ENCODE measurements at regions not wholly inside any gene's neighbourhood (a gene's known extent, or its start where the extent isn't known, plus 50 kb on each side); places are given as distances from the start of the nearest gene placed in this dataset.

DNA sequence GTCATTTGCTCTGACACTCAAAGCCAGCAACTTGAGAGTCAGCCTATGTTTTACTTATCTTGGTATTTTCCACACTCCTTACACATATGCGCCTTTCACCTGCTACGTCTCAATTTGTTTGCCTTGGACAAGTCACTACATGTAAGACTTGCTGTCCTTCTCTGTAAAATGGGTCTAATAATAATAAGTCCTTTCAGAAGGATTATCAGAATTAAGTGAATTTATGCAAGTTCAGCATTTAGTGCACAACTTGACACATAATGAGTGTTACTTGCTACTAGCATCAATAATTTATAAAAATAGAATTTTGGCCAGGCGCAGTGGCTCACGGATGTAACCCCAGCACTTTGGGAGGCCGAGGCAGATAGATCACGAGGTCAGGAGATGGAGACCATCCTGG lies 71.1 kb upstream of the UBL3 start:
- DNase-seq (ENCODE audit: extremely low spot score, unreplicated experiment), result no peak
- H3K27me3 Mint-ChIP-seq (ENCODE audit: unreplicated experiment), result no peaks in the 10 kb centered on the region
- TF ChIP-seq, protein P1, sequence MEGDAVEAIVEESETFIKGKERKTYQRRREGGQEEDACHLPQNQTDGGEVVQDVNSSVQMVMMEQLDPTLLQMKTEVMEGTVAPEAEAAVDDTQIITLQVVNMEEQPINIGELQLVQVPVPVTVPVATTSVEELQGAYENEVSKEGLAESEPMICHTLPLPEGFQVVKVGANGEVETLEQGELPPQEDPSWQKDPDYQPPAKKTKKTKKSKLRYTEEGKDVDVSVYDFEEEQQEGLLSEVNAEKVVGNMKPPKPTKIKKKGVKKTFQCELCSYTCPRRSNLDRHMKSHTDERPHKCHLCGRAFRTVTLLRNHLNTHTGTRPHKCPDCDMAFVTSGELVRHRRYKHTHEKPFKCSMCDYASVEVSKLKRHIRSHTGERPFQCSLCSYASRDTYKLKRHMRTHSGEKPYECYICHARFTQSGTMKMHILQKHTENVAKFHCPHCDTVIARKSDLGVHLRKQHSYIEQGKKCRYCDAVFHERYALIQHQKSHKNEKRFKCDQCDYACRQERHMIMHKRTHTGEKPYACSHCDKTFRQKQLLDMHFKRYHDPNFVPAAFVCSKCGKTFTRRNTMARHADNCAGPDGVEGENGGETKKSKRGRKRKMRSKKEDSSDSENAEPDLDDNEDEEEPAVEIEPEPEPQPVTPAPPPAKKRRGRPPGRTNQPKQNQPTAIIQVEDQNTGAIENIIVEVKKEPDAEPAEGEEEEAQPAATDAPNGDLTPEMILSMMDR (IDR thresholded peaks at IDR 0.05), result no peak
- H3K36me3 Mint-ChIP-seq (ENCODE audit: unreplicated experiment), result no peaks in the 10 kb centered on the region
- no peak overlapping the region for H3K27ac Mint-ChIP-seq (ENCODE audit: unreplicated experiment)
- no peak overlapping the region for H3K4me3 Mint-ChIP-seq (ENCODE audit: unreplicated experiment)
- H3K4me1 Mint-ChIP-seq (ENCODE audit: unreplicated experiment), result peaks cover 53% of the 10 kb centered on the region
- H3K9me3 Mint-ChIP-seq (ENCODE audit: unreplicated experiment), result no peaks in the 10 kb centered on the region

DNA sequence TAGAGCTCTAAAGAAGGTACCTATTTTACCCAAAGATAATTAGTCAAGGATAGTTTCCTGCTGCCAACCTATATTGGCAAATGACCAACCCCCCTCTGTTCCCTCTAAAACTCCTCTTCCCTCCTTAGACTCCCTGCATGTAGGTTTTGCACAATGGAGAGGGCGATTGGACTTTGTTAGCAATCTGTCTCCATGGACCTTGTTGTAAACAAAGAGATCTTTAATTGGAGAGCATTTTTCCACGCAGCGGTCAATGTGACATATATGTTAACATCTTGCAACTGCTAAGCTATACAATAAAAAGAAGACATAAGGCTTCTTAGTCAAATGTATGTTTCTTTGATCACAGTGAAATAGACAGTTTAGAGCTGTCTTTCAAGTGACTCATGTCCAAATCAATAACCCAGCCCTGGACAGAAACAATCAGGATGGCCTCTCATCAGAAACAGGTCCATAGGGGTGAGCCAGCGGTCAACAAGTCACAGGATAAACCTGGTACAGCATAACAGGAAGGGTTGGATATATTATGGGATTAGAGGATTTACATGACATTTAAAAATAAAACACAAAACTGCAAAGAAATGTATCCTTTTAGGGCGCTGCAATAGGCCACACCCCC lies 69.7 kb upstream of the UBL3 start:
- H3K27ac Mint-ChIP-seq (ENCODE audit: unreplicated experiment), result no peak overlapping the region
- H3K36me3 Mint-ChIP-seq (ENCODE audit: unreplicated experiment), result no peaks in the 10 kb centered on the region
- no peak overlapping the region for H3K4me3 Mint-ChIP-seq (ENCODE audit: unreplicated experiment)
- H3K27me3 Mint-ChIP-seq (ENCODE audit: unreplicated experiment), result no peaks in the 10 kb centered on the region
- DNase-seq (ENCODE audit: extremely low spot score, unreplicated experiment), result no peak
- TF ChIP-seq, protein P1 (IDR thresholded peaks at IDR 0.05), result no peak
- peaks cover 42% of the 10 kb centered on the region for H3K4me1 Mint-ChIP-seq (ENCODE audit: unreplicated experiment)
- no peaks in the 10 kb centered on the region for H3K9me3 Mint-ChIP-seq (ENCODE audit: unreplicated experiment)

DNA sequence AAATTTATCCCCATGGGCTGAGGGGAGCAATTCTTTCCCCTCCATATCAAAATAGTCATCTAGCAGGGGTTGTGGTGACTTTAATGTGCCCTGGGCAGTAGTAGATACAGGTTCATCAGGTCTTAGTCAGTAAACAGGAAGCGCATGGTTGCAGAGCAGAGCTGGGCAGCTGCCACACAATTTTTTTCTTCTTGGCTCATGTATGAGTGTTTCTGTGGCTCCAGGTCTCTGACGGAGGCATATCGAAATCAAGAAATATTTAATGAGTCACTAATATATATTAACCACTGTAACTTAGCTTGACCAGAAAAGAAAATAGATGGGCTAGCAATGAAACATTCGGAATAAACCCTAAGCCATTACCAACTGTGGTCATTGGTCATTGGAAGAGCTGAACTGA lies 68.4 kb upstream of the UBL3 start:
- Mint-ChIP-seq H3K4me1 (ENCODE audit: unreplicated experiment) (peaks cover 29% of the 10 kb centered on the region), H3K27ac (ENCODE audit: unreplicated experiment) (no peak overlapping the region), H3K27me3 (ENCODE audit: unreplicated experiment) (no peaks in the 10 kb centered on the region), H3K9me3 (ENCODE audit: unreplicated experiment) (no peaks in the 10 kb centered on the region), H3K36me3 (ENCODE audit: unreplicated experiment) (no peaks in the 10 kb centered on the region), H3K4me3 (ENCODE audit: unreplicated experiment) (no peak overlapping the region)
- no peak for DNase-seq (ENCODE audit: extremely low spot score, unreplicated experiment)
- TF ChIP-seq, protein P1 (IDR thresholded peaks at IDR 0.05), result no peak

DNA sequence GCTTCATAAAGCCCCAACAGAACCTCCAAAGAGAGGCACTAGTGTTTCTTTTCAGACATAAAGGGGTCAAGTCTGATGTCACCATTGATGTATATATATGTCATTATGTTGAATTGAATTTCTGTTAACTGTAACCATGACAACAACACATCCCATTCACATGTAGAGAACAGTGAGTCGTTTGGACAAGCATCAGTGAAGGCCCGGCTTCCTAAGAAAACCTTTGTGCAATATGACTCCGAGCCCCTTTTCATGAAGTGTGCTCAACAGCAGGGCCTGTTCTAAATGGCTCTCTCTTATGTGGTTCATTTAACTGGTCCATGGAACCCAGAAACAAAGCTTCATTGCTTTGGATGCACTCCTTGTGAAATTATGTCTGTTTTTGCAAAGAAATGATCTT lies 67.2 kb upstream of the UBL3 start:
- Mint-ChIP-seq H3K27me3 (ENCODE audit: unreplicated experiment) (no peaks in the 10 kb centered on the region), H3K36me3 (ENCODE audit: unreplicated experiment) (no peaks in the 10 kb centered on the region), H3K4me3 (ENCODE audit: unreplicated experiment) (no peak overlapping the region), H3K9me3 (ENCODE audit: unreplicated experiment) (no peaks in the 10 kb centered on the region), H3K4me1 (ENCODE audit: unreplicated experiment) (peaks cover 17% of the 10 kb centered on the region), H3K27ac (ENCODE audit: unreplicated experiment) (no peak overlapping the region)
- no peak for DNase-seq (ENCODE audit: extremely low spot score, unreplicated experiment)
- TF ChIP-seq, protein P1 (IDR thresholded peaks at IDR 0.05), result no peak

DNA sequence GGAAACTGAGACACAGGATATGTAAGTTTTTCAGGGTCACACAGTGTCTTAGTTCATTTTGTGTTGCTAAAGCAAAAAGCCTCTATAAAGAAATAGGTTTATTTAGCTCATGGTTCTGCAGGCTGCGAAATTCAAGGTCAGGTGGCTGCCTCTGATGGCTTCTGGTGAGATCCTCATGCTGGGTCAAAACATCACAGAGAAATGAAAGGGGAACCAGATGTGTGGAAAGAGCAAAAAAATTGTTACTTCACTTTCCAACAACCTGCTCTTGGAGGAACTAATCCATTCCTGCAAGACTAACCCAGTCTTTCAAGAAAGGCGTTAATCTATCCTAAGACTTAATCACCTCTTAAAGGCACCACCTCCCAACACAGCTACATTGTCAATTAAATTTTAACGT lies 64.2 kb upstream of the UBL3 start:
- Mint-ChIP-seq H3K9me3 (ENCODE audit: unreplicated experiment) (no peaks in the 10 kb centered on the region), H3K27ac (ENCODE audit: unreplicated experiment) (no peak overlapping the region), H3K4me3 (ENCODE audit: unreplicated experiment) (no peak overlapping the region), H3K36me3 (ENCODE audit: unreplicated experiment) (no peaks in the 10 kb centered on the region), H3K4me1 (ENCODE audit: unreplicated experiment) (peaks cover 21% of the 10 kb centered on the region), H3K27me3 (ENCODE audit: unreplicated experiment) (no peaks in the 10 kb centered on the region)
- DNase-seq (ENCODE audit: extremely low spot score, unreplicated experiment), result no peak
- TF ChIP-seq, protein P1 (IDR thresholded peaks at IDR 0.05), result no peak

Data from osteocyte (in vitro differentiated cells).